ENCODE measurements at regions not wholly inside any gene's neighbourhood (a gene's known extent, or its start where the extent isn't known, plus 50 kb on each side); places are given as distances from the start of the nearest gene placed in this dataset.

GRCh38 chr11:134524896-134525845, 113.1 kb upstream of the B3GAT1 start:
- intact Hi-C loops (cut with micrococcal nuclease) = no loop called here
- no peaks in the 10 kb centered on the region for H3K4me1 Mint-ChIP-seq (ENCODE audit: low read depth)
- H3K4me3 Mint-ChIP-seq = no peak overlapping the region
- no peak overlapping the region for H3K27ac Mint-ChIP-seq
- H3K27me3 Mint-ChIP-seq = peaks cover 5% of the 10 kb centered on the region
- no peaks in the 10 kb centered on the region for H3K9me3 Mint-ChIP-seq
- no peaks in the 10 kb centered on the region for H3K36me3 Mint-ChIP-seq
- no peak for DNase-seq
- ChIA-PET POLR2A (no interaction called here), CTCF (no interaction called here)

- Mint-ChIP-seq H3K4me1 (ENCODE audit: low read depth) (no peaks in the 10 kb centered on the region), H3K4me3 (no peak overlapping the region), H3K36me3 (no peaks in the 10 kb centered on the region), H3K27ac (no peak overlapping the region), H3K27me3 (peaks cover 5% of the 10 kb centered on the region), H3K9me3 (no peaks in the 10 kb centered on the region)
- POLR2A ChIA-PET = no interaction called here
- DNase-seq = no peak
- CTCF ChIA-PET = no interaction called here
- intact Hi-C loops (cut with micrococcal nuclease) = no loop called here
Observed at GRCh38 chr11:134524201-134524600, 112.2 kb upstream of the B3GAT1 start.

GRCh38 chr11:134522782-134523570, 110.9 kb upstream of the B3GAT1 start:
- POLR2A ChIA-PET = no interaction called here
- H3K27me3 Mint-ChIP-seq = peaks cover 3% of the 10 kb centered on the region
- no peak overlapping the region for H3K4me3 Mint-ChIP-seq
- DNase-seq = no peak
- H3K4me1 Mint-ChIP-seq (ENCODE audit: low read depth) = no peaks in the 10 kb centered on the region
- no peaks in the 10 kb centered on the region for H3K36me3 Mint-ChIP-seq
- CTCF ChIA-PET = no interaction called here
- H3K27ac Mint-ChIP-seq = no peak overlapping the region
- intact Hi-C loops (cut with micrococcal nuclease) = no loop called here
- H3K9me3 Mint-ChIP-seq = no peaks in the 10 kb centered on the region

GRCh38 chr11:134521452-134522289, 109.6 kb upstream of the B3GAT1 start:
- Mint-ChIP-seq H3K27me3 (peaks cover 3% of the 10 kb centered on the region), H3K9me3 (no peaks in the 10 kb centered on the region), H3K4me1 (ENCODE audit: low read depth) (no peaks in the 10 kb centered on the region), H3K27ac (no peak overlapping the region), H3K4me3 (no peak overlapping the region), H3K36me3 (no peaks in the 10 kb centered on the region)
- no peak for DNase-seq
- intact Hi-C loops (cut with micrococcal nuclease) = no loop called here
- CTCF ChIA-PET = no interaction called here
- POLR2A ChIA-PET = no interaction called here

DNA sequence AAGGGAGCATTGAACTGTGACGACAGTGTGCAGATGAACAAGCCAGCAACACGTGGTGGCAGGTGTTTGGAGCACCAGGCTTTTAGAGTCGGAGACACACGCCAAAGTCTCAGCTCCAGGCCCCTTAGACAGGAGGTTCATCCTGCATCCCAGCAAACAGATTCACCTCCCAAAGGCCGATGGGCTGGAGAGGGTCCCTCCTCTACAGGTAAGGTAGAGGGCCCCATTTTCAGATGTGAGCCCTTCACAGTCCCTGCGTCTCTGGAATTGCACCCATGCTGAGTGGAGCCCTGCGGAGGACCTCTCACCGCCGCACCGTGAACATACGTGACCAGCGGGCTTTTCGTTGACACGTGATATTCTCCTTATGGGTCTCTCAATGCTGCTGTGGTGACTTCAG, 109.0 kb upstream of the B3GAT1 start:
- H3K36me3 Mint-ChIP-seq = no peaks in the 10 kb centered on the region
- DNase-seq = no peak
- POLR2A ChIA-PET = no interaction called here

GRCh38 chr11:134519788-134520187, 107.7 kb upstream of the B3GAT1 start:
- Mint-ChIP-seq H3K4me1 (ENCODE audit: low read depth) (no peaks in the 10 kb centered on the region), H3K4me3 (no peak overlapping the region), H3K27me3 (peaks cover 3% of the 10 kb centered on the region), H3K27ac (no peak overlapping the region), H3K36me3 (no peaks in the 10 kb centered on the region), H3K9me3 (no peaks in the 10 kb centered on the region)
- CTCF ChIA-PET = no interaction called here
- POLR2A ChIA-PET = interaction anchor here (0.5 kb wide), 1 partner anchor 353 kb away, joined by 4 read pairs; no protein-coding TSS in a partner anchor
- intact Hi-C loops (cut with micrococcal nuclease) = no loop called here
- DNase-seq = no peak

More for the DNA sequence above, 109.0 kb upstream of the B3GAT1 start:
- Mint-ChIP-seq H3K4me1 (ENCODE audit: low read depth) (no peaks in the 10 kb centered on the region), H3K27ac (no peak overlapping the region), H3K27me3 (peaks cover 3% of the 10 kb centered on the region), H3K9me3 (no peaks in the 10 kb centered on the region), H3K4me3 (no peak overlapping the region)
- intact Hi-C loops (cut with micrococcal nuclease) = no loop called here
- CTCF ChIA-PET = no interaction called here

GRCh38 chr11:134519390-134519750, 107.3 kb upstream of the B3GAT1 start:
- CTCF ChIA-PET = no interaction called here

DNA sequence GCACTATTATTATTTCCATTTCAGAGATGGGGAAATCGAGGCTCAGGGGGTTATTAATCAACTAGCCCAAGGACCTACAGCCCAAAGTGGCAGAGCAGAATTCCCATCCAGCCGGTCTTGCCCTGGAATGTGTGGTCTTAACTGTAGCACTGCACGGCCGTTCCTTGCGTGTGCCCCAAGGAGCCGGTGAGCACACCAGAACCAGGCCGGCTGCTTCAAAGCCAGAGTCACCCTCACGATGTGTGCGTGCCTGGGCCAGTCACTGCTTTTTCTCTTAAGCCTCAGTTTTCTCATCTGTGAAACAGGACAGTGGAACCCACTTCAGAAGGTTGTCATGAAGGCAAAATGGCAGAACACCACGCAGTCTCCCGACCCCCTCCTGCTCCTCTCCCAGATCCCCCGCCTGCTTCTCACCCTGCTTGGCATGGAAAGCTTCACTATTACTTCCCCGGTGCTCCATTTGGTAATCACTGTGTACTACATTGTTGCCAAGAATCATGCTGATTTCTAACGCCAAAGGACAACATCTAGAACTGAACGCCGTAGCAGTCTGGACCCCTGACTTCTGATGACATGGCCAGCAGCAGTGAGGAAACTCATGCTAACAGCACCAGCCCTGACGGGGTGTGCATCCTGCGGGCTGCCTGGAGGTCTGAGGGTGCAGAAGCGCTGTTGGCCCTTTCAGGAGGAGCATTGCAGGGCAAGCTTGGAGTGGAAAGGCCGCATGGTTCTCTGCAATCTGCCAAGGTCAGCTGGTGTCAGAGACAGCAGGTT, 106.8 kb upstream of the B3GAT1 start:
- peaks cover 6% of the 10 kb centered on the region for H3K27me3 Mint-ChIP-seq
- H3K4me1 Mint-ChIP-seq (ENCODE audit: low read depth) = no peaks in the 10 kb centered on the region
- DNase-seq = no peak
- H3K27ac Mint-ChIP-seq = no peak overlapping the region
- intact Hi-C loops (cut with micrococcal nuclease) = no loop called here
- H3K4me3 Mint-ChIP-seq = no peak overlapping the region
- ChIA-PET POLR2A (no interaction called here), CTCF (no interaction called here)
- H3K9me3 Mint-ChIP-seq = no peaks in the 10 kb centered on the region
- H3K36me3 Mint-ChIP-seq = no peaks in the 10 kb centered on the region

More at GRCh38 chr11:134519390-134519750, 107.3 kb upstream of the B3GAT1 start:
- Mint-ChIP-seq H3K4me1 (ENCODE audit: low read depth) (no peaks in the 10 kb centered on the region), H3K9me3 (no peaks in the 10 kb centered on the region), H3K36me3 (no peaks in the 10 kb centered on the region), H3K27ac (no peak overlapping the region), H3K4me3 (no peak overlapping the region), H3K27me3 (peaks cover 6% of the 10 kb centered on the region)
- POLR2A ChIA-PET = no interaction called here
- DNase-seq = no peak
- intact Hi-C loops (cut with micrococcal nuclease) = no loop called here

GRCh38 chr11:134517621-134518293, 105.7 kb upstream of the B3GAT1 start:
- POLR2A ChIA-PET = no interaction called here
- Mint-ChIP-seq H3K27ac (no peak overlapping the region), H3K27me3 (peaks cover 9% of the 10 kb centered on the region), H3K4me3 (no peak overlapping the region), H3K4me1 (ENCODE audit: low read depth) (no peaks in the 10 kb centered on the region), H3K9me3 (no peaks in the 10 kb centered on the region), H3K36me3 (no peaks in the 10 kb centered on the region)
- intact Hi-C loops (cut with micrococcal nuclease) = no loop called here
- CTCF ChIA-PET = no interaction called here
- no peak for DNase-seq

GRCh38 chr11:134517115-134517514, 105.1 kb upstream of the B3GAT1 start:
- Mint-ChIP-seq H3K36me3 (no peaks in the 10 kb centered on the region), H3K9me3 (no peaks in the 10 kb centered on the region), H3K4me1 (ENCODE audit: low read depth) (no peaks in the 10 kb centered on the region), H3K27me3 (peaks cover 7% of the 10 kb centered on the region), H3K27ac (no peak overlapping the region), H3K4me3 (no peak overlapping the region)
- CTCF ChIA-PET = no interaction called here
- no peak for DNase-seq
- intact Hi-C loops (cut with micrococcal nuclease) = no loop called here
- POLR2A ChIA-PET = no interaction called here

- Mint-ChIP-seq H3K9me3 (no peaks in the 10 kb centered on the region), H3K4me3 (no peak overlapping the region), H3K27me3 (peaks cover 6% of the 10 kb centered on the region), H3K4me1 (ENCODE audit: low read depth) (no peaks in the 10 kb centered on the region), H3K36me3 (no peaks in the 10 kb centered on the region), H3K27ac (no peak overlapping the region)
- CTCF ChIA-PET = no interaction called here
- POLR2A ChIA-PET = no interaction called here
- intact Hi-C loops (cut with micrococcal nuclease) = no loop called here
- DNase-seq = no peak
Observed at GRCh38 chr11:134516529-134516928, 104.5 kb upstream of the B3GAT1 start.

All from activated CD4-positive, alpha-beta memory T cell treated with anti-CD3 and anti-CD28 coated beads for 36 hours (primary cell).